Body of pancreas (tissue), 4 donors: ENCODE measurements at regions not wholly inside any gene's neighbourhood (a gene's known extent, or its start where the extent isn't known, plus 50 kb on each side); places are given as distances from the start of the nearest gene placed in this dataset.

ENCODE experiments used
- ATAC-seq: fragments of 150-250 bp; one replicate; pipeline ENCODE4 v1.9.1; 2016
- DNase-seq, 4 donors: peaks; one replicate each; pipeline ENCODE4 v3.0.0-alpha.2; 2019
- H3K27ac ChIP-seq, 4 donors: fragments of 200-600 bp; sonication (generic); 1 replicate in 3 of 4; 2 replicates in 1 of 4; pipeline versions ENCODE4 v1.5.1 to v1.6.1; 2016 to 2019; ENCODE audit warnings: mild to moderate bottlenecking in 1 of 4, mixed read lengths in 1 of 4, moderate library complexity in 1 of 4
- H3K27me3 ChIP-seq, 2 donors: fragments of 200-600 bp; sonication (generic); one replicate each; pipeline ENCODE4 v1.6.0; 2016; ENCODE audit warnings: mild to moderate bottlenecking in 1 of 2
- H3K36me3 ChIP-seq, 2 donors: fragments of 200-600 bp; sonication (generic); replicated peaks in 1 of 2; 2 replicates each; pipeline ENCODE4 v1.5.1; 2016; ENCODE audit warnings: low read depth in 2 of 2; ENCODE audit not compliant: insufficient read depth in 1 of 2
- H3K4me1 ChIP-seq: fragments of 200-600 bp; sonication (generic); one replicate; pipeline ENCODE4 v1.6.0; 2016
- H3K4me3 ChIP-seq, 2 donors: fragments of 200-600 bp; sonication (generic); 1 replicate in 1 of 2; 2 replicates in 1 of 2; pipeline ENCODE4 v1.5.1; 2016 to 2019
- H3K9me3 ChIP-seq, 3 donors: fragments of 200-600 bp; sonication (generic); 1 replicate in 2 of 3; 2 replicates in 1 of 3; pipeline ENCODE4 v1.5.1; 2016
- POLR2A ChIP-seq, 3 donors: fragments of 450-650 bp; IDR thresholded peaks; one replicate each; pipeline ENCODE4 v1.6.1; 2016; ENCODE audit warnings: antibody characterized with exemption in 3 of 3, mild to moderate bottlenecking in 2 of 3
- WGBS, 2 donors: methylation state at CpG; one replicate each; pipeline ENCODE4 v1.1.5; 2017; 5-methylcytosine and 5-hydroxymethylcytosine counted together
- intact Hi-C: fragments of 100-400 bp; cut with DNase I; formaldehyde crosslinking; loops from one replicate; pipeline ENCODE4 v1.15.1; 2023
- TF ChIP-seq, protein P1 (sequence below), 7 experiments: fragments of 450-650 bp in 4 of 7; fragments of 200-600 bp in 3 of 7; sonication (generic) in 3 of 7; IDR thresholded peaks; one replicate each; pipeline ENCODE4 v1.5.1; 2016 to 2019; ENCODE audit warnings: antibody characterized with exemption in 7 of 7

DNA sequence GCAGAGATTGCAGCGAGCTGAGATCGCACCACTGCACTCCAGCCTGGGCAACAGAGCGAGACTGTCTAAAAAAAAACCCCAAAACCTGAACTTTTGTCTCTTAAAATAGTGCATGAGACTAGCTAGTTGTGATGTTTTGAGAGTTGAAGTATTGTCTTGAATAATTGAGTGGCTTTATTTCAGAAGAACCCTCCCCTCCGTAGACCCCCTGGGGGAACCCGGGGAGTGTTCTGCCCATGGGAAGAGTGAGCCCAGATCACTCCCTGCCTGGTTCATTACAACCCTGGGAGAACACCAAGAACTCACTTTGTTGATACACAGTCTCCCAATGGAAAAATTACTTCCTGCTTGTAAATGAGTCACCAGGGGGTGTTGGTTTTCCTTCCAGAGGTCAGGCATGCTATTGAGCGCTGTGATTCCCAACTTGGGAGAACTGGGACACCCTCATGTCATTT lies 65.3 kb upstream of the SHISA3 start:
- Histone ChIP-seq H3K4me3 (no peak overlapping the region), H3K4me1 (no peaks in the 10 kb centered on the region), H3K9me3 (no peaks in the 10 kb centered on the region), H3K27me3 (no peaks in the 10 kb centered on the region), H3K27ac (no peak overlapping the region), H3K36me3 (no peaks in the 10 kb centered on the region)
- DNase-seq: peak in 1 of 4 donors; percentile 8
- no peak for ATAC-seq
- TF ChIP-seq, protein P1, sequence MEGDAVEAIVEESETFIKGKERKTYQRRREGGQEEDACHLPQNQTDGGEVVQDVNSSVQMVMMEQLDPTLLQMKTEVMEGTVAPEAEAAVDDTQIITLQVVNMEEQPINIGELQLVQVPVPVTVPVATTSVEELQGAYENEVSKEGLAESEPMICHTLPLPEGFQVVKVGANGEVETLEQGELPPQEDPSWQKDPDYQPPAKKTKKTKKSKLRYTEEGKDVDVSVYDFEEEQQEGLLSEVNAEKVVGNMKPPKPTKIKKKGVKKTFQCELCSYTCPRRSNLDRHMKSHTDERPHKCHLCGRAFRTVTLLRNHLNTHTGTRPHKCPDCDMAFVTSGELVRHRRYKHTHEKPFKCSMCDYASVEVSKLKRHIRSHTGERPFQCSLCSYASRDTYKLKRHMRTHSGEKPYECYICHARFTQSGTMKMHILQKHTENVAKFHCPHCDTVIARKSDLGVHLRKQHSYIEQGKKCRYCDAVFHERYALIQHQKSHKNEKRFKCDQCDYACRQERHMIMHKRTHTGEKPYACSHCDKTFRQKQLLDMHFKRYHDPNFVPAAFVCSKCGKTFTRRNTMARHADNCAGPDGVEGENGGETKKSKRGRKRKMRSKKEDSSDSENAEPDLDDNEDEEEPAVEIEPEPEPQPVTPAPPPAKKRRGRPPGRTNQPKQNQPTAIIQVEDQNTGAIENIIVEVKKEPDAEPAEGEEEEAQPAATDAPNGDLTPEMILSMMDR (IDR thresholded peaks at IDR 0.05): no peak
- no peak for TF ChIP-seq POLR2A (IDR thresholded peaks at IDR 0.05)
- 70 to 72% methylated on average over 6 of the region's 6 CpGs for WGBS, 2 donors
- intact Hi-C loops: no loop called here

DNA sequence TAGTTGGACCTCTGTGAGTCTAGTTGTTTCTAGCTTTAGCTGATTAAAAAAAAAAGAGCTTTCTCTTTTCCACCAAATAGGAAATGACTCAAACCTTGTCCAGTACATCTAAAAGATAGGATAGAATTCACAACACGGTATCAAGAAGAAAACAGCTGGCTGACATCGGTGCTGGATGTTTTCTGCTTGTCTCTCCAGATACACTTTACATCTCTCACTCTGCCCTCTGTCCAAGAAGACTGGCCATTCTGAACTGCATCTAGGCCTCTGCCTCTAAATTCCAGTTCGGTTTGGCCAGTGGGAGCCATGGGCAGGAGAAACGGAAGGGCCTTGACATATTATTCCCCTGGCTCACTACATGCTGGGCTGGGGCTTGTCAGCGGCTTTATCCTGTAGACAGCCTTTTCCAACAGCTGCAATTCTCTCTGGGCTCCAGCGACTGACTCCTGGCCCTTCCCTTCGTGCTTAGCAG lies 57.3 kb upstream of the SHISA3 start:
- Histone ChIP-seq H3K9me3 (no peaks in the 10 kb centered on the region), H3K4me3 (no peak overlapping the region), H3K36me3 (no peaks in the 10 kb centered on the region), H3K27me3 (no peaks in the 10 kb centered on the region), H3K27ac (no peak overlapping the region), H3K4me1 (no peaks in the 10 kb centered on the region)
- intact Hi-C loops: no loop called here
- TF ChIP-seq, protein P1 (IDR thresholded peaks at IDR 0.05): no peak
- no peak for TF ChIP-seq POLR2A (IDR thresholded peaks at IDR 0.05)
- ATAC-seq (no peak), DNase-seq (peak in 1 of 4 donors; percentile 15)
- WGBS, 2 donors: 56 to 65% methylated on average over 7 of the region's 7 CpGs

DNA sequence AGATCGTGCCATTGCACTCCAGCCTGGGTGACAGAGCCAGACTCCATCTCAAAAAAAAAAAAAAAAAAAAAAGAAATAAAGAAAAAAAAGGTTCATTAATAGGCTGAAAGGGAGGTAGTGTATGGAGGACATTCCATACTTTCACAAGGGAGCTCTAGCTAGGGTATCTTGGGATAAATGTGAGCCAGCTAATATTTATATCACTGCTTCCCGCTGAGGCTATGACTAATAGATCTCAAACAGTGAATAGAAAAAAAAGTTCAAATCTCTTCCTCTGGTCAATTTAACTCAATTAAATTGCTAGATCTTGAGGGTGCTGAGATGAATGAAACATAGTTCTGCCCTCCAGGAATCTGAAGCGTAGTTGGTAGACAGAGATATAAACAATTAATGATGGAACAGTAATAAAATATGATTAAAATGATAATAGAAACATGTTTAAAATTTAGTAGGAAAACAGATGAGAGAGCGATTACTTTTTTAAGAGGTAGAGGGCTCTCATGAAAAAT lies 55.7 kb upstream of the SHISA3 start:
- no peaks in the 10 kb centered on the region for H3K4me1 ChIP-seq
- DNase-seq (no peak), ATAC-seq (no peak)
- H3K27ac ChIP-seq: no peak overlapping the region
- no peak overlapping the region for H3K4me3 ChIP-seq
- H3K9me3 ChIP-seq: no peaks in the 10 kb centered on the region
- H3K27me3 ChIP-seq: no peaks in the 10 kb centered on the region
- WGBS, 2 donors: 89 to 93% methylated on average over 4 of the region's 4 CpGs
- no peaks in the 10 kb centered on the region for H3K36me3 ChIP-seq
- intact Hi-C loops: no loop called here
- TF ChIP-seq POLR2A (IDR thresholded peaks at IDR 0.05): no peak
- TF ChIP-seq, protein P1 (IDR thresholded peaks at IDR 0.05): no peak

DNA sequence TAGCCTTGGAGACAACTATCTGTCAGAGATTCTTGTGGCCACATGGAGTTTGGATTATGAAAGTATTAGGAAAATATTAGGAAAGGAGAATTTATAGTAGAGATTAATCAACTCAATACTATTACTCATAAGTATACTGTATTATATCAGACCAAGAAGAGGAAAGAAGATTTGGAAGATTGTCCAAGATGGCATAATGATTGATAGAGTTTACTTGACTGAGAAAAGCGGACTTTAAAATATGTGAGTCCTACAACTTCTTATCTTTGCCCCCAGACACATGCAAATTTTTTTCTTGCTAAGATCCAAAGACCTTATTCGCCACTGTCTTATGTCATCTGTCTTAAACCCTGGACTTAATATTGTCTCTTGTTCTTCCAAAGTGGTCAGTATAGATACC lies 54.8 kb upstream of the SHISA3 start:
- Histone ChIP-seq H3K27ac (no peak overlapping the region), H3K4me1 (no peaks in the 10 kb centered on the region), H3K36me3 (no peaks in the 10 kb centered on the region), H3K27me3 (no peaks in the 10 kb centered on the region), H3K9me3 (no peaks in the 10 kb centered on the region), H3K4me3 (no peak overlapping the region)
- 79 to 81% methylated on average over 2 of the region's 2 CpGs for WGBS, 2 donors
- intact Hi-C loops: no loop called here
- DNase-seq (no peak), ATAC-seq (no peak)
- no peak for TF ChIP-seq POLR2A (IDR thresholded peaks at IDR 0.05)
- TF ChIP-seq, protein P1 (IDR thresholded peaks at IDR 0.05): no peak

DNA sequence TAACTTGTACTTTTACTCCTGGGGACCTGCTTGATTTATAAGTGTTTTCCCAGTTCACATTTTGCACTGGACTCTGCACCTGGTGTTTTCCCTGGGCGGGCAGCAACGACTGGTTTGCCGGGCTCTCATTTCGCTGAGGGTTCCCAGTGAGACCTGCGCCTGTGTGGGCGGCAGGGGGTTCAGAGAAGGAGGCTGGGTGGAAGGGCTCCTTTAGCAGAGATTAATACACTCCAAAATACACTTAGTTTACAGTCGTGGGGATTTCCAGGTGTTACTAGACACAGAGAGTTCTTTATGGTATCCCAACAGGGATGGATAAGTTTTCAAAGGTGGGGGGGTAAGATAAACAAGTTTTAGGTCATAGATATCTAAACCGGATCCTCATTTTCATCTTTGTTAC lies 53.0 kb upstream of the SHISA3 start:
- no peaks in the 10 kb centered on the region for H3K27me3 ChIP-seq
- intact Hi-C loops: no loop called here
- H3K27ac ChIP-seq: no peak overlapping the region
- no peaks in the 10 kb centered on the region for H3K4me1 ChIP-seq
- no peak overlapping the region for H3K4me3 ChIP-seq
- WGBS, 2 donors: 24 to 37% methylated on average over 8 of the region's 8 CpGs
- ATAC-seq: no peak
- no peaks in the 10 kb centered on the region for H3K9me3 ChIP-seq
- DNase-seq: no peak
- TF ChIP-seq, protein P1 (IDR thresholded peaks at IDR 0.05): no peak
- TF ChIP-seq POLR2A (IDR thresholded peaks at IDR 0.05): no peak
- H3K36me3 ChIP-seq: no peaks in the 10 kb centered on the region
